ENCODE measurements at regions not wholly inside any gene's neighbourhood (a gene's known extent, or its start where the extent isn't known, plus 50 kb on each side); places are given as distances from the start of the nearest gene placed in this dataset.

GRCh38 chr22:48209473-48210197, 1447.2 kb downstream of the TBC1D22A start:
- no peak overlapping the region for H3K27ac Mint-ChIP-seq
- H3K36me3 Mint-ChIP-seq (ENCODE audit: low read depth): no peaks in the 10 kb centered on the region
- TF ChIP-seq CTCF (IDR thresholded peaks at IDR 0.05; ENCODE audit: unreplicated experiment in 3 of 3): no peak
- no peak overlapping the region for H3K4me3 Mint-ChIP-seq
- no peaks in the 10 kb centered on the region for H3K9me3 Mint-ChIP-seq
- no peaks in the 10 kb centered on the region for H3K4me1 Mint-ChIP-seq
- peaks cover 9% of the 10 kb centered on the region for H3K27me3 Mint-ChIP-seq (ENCODE audit: low read depth)

DNA sequence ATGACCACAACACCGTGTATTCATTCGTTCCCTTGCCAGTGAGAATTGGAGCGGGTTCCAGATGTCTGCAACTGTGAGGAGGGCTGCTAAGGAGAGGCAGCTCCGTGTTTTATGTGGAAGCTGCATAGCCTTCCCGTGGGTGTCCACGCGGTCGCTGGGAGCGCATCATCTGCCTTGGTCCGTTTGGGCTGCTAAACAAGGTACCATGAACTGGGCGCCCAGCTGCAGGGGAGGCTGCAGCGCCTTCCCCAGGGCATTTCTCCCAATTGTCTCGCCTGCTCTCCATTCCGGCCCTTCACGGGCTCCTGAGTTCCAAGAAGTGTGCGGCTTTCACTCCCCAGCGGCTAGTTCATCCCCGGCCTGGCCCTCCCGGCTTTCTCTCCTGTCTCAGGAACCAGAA, 1446.4 kb downstream of the TBC1D22A start:
- no peak for TF ChIP-seq CTCF (IDR thresholded peaks at IDR 0.05; ENCODE audit: unreplicated experiment in 3 of 3)
- Mint-ChIP-seq H3K27me3 (ENCODE audit: low read depth) (peaks cover 13% of the 10 kb centered on the region), H3K4me3 (no peak overlapping the region), H3K36me3 (ENCODE audit: low read depth) (no peaks in the 10 kb centered on the region), H3K9me3 (no peaks in the 10 kb centered on the region), H3K27ac (no peak overlapping the region), H3K4me1 (no peaks in the 10 kb centered on the region)

DNA sequence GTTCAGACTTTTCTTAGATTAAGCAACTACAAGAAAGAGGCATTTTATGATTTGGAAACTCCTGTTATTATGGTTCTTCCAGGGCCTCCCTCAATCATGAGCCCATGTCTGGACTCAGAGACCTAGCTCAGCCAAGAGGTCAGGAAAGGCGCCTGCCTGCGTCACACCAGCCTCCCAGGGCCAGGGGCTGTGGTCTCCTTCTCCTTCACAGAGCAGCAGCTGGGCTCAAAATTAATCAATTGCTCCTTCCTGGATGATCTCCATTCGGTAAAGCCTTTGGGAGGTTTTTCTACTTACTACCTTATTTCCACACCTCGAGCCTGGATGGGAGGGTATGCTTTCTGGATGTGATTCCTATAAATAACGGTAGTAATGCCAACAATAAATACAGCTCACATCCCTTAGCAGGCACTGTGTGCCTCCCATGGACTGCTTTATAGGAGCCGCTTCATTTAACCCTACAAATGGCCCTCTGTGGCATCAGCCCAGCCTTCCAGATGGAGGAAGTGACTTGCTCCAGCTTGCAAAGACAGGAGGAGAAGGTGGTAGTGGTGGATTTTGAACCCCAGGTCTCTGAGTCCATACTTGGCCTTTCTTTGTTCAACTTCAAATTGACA, 1445.6 kb downstream of the TBC1D22A start:
- Mint-ChIP-seq H3K36me3 (ENCODE audit: low read depth) (no peaks in the 10 kb centered on the region), H3K27me3 (ENCODE audit: low read depth) (peaks cover 13% of the 10 kb centered on the region), H3K9me3 (no peaks in the 10 kb centered on the region), H3K4me1 (no peaks in the 10 kb centered on the region), H3K4me3 (no peak overlapping the region), H3K27ac (no peak overlapping the region)
- TF ChIP-seq CTCF (IDR thresholded peaks at IDR 0.05; ENCODE audit: unreplicated experiment in 3 of 3): no peak

DNA sequence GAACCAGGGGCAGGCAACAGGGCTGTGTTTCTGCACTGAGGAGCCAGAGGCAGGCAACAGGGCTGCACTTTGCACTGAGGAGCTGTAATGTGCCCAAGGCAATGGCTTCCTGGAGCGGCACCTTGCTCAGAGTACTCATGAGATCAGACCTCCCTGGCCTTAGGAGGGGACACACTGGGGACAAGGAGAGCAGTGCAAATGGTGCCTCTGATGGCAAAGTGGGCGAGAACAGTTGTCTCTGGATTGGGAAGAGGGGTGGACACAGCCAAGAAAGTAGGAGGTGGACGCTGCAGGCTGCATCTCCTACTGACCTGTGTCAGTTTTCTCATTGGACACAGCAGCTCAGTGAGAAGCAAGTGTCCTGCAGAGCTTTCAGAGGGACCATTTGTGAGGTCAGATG, 1443.3 kb downstream of the TBC1D22A start:
- no peaks in the 10 kb centered on the region for H3K4me1 Mint-ChIP-seq
- no peak overlapping the region for H3K4me3 Mint-ChIP-seq
- H3K27me3 Mint-ChIP-seq (ENCODE audit: low read depth): peaks cover 19% of the 10 kb centered on the region
- no peak overlapping the region for H3K27ac Mint-ChIP-seq
- no peaks in the 10 kb centered on the region for H3K9me3 Mint-ChIP-seq
- no peak for TF ChIP-seq CTCF (IDR thresholded peaks at IDR 0.05; ENCODE audit: unreplicated experiment in 3 of 3)
- H3K36me3 Mint-ChIP-seq (ENCODE audit: low read depth): no peaks in the 10 kb centered on the region

- no peaks in the 10 kb centered on the region for H3K36me3 Mint-ChIP-seq (ENCODE audit: low read depth)
- peaks cover 19% of the 10 kb centered on the region for H3K27me3 Mint-ChIP-seq (ENCODE audit: low read depth)
- no peak overlapping the region for H3K27ac Mint-ChIP-seq
These were observed 1442.7 kb downstream of the TBC1D22A start for GRCh38 chr22:48205161-48205560.

More at GRCh38 chr22:48205161-48205560, 1442.7 kb downstream of the TBC1D22A start:
- Mint-ChIP-seq H3K4me1 (no peaks in the 10 kb centered on the region), H3K9me3 (no peaks in the 10 kb centered on the region), H3K4me3 (no peak overlapping the region)
- TF ChIP-seq CTCF (IDR thresholded peaks at IDR 0.05; ENCODE audit: unreplicated experiment in 3 of 3): no peak

All from nephron (organoid).